ENCODE measurements at regions not wholly inside any gene's neighbourhood (a gene's known extent, or its start where the extent isn't known, plus 50 kb on each side); places are given as distances from the start of the nearest gene placed in this dataset.
"Not testable (repeated sequence)": the region's sequence is repeated elsewhere in the genome, so short reads cannot be mapped to it uniquely, and the experiment has no call there.

DNA sequence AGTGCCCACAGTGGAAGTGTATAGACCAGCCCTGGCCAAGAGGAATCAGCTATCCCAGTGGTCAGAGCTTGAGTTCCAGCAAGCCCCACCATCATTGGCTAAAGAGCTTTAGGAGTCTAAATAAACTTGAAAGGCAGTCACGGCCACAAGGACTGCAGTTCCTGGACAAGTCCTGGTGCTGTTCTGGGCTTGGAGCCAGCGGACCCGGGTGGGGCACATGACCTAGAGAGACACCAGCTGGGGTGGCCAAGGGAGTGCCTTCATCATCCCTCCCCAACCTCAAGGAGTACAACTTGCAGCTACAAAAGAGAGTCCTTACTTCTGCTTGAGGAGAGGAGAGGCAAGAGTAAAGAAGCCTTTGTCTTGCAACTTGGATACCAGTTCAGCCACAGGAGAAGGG lies 439.8 kb upstream of the TMEFF2 start:
- H3K36me3 ChIP-seq (ENCODE audit: insufficient read depth, low read length): no peaks in the 10 kb centered on the region
- no peak overlapping the region for H3K27ac ChIP-seq (ENCODE audit: low read depth, low read length)
- H3K27me3 ChIP-seq (ENCODE audit: insufficient read depth, low read length): no peaks in the 10 kb centered on the region
- 96% methylated on average over 3 of the region's 3 CpGs for WGBS
- no peak overlapping the region for H3K4me3 ChIP-seq (ENCODE audit: low read length)
- no peaks in the 10 kb centered on the region for H3K4me1 ChIP-seq (ENCODE audit: insufficient read depth, low read length)
- H3K9me3 ChIP-seq (ENCODE audit: insufficient read depth, low read depth, low read length): no peaks in the 10 kb centered on the region
- H3K9ac ChIP-seq (ENCODE audit: low read depth, low read length): no peak overlapping the region

GRCh38 chr2:192628017-192628416 lies 433.3 kb upstream of the TMEFF2 start:
- H3K27me3 ChIP-seq (ENCODE audit: insufficient read depth, low read length): no peaks in the 10 kb centered on the region
- no peak overlapping the region for H3K4me3 ChIP-seq (ENCODE audit: low read length)
- no peaks in the 10 kb centered on the region for H3K4me1 ChIP-seq (ENCODE audit: insufficient read depth, low read length)
- H3K9ac ChIP-seq (ENCODE audit: low read depth, low read length): no peak overlapping the region
- no peaks in the 10 kb centered on the region for H3K9me3 ChIP-seq (ENCODE audit: insufficient read depth, low read depth, low read length)
- no peak overlapping the region for H3K27ac ChIP-seq (ENCODE audit: low read depth, low read length)
- no peaks in the 10 kb centered on the region for H3K36me3 ChIP-seq (ENCODE audit: insufficient read depth, low read length)
- whole genome bisulfite sequencing: 86% methylated on average over 2 of the region's 2 CpGs

- no peaks in the 10 kb centered on the region for H3K36me3 ChIP-seq (ENCODE audit: insufficient read depth, low read length)
- H3K4me1 ChIP-seq (ENCODE audit: insufficient read depth, low read length): no peaks in the 10 kb centered on the region
Measured at GRCh38 chr2:192615105-192615504, 420.4 kb upstream of the TMEFF2 start.

GRCh38 chr2:192604295-192604694 lies 409.6 kb upstream of the TMEFF2 start:
- H3K27me3 ChIP-seq (ENCODE audit: insufficient read depth, low read length): no peaks in the 10 kb centered on the region
- H3K9me3 ChIP-seq (ENCODE audit: insufficient read depth, low read depth, low read length): no peaks in the 10 kb centered on the region
- 97% methylated on average over 1 of the region's 1 CpG for WGBS
- H3K4me1 ChIP-seq (ENCODE audit: insufficient read depth, low read length): no peaks in the 10 kb centered on the region
- H3K9ac ChIP-seq (ENCODE audit: low read depth, low read length): no peak overlapping the region
- no peak overlapping the region for H3K27ac ChIP-seq (ENCODE audit: low read depth, low read length)
- H3K36me3 ChIP-seq (ENCODE audit: insufficient read depth, low read length): no peaks in the 10 kb centered on the region
- H3K4me3 ChIP-seq (ENCODE audit: low read length): no peak overlapping the region

More at GRCh38 chr2:192615105-192615504, 420.4 kb upstream of the TMEFF2 start:
- Histone ChIP-seq H3K27ac (ENCODE audit: low read depth, low read length) (no peak overlapping the region), H3K9ac (ENCODE audit: low read depth, low read length) (no peak overlapping the region), H3K4me3 (ENCODE audit: low read length) (no peak overlapping the region), H3K27me3 (ENCODE audit: insufficient read depth, low read length) (no peaks in the 10 kb centered on the region), H3K9me3 (ENCODE audit: insufficient read depth, low read depth, low read length) (no peaks in the 10 kb centered on the region)

GRCh38 chr2:192598649-192599048 lies 403.9 kb upstream of the TMEFF2 start:
- H3K4me1 ChIP-seq (ENCODE audit: insufficient read depth, low read length); H3K36me3 ChIP-seq (ENCODE audit: insufficient read depth, low read length); H3K27ac ChIP-seq (ENCODE audit: low read depth, low read length); H3K9me3 ChIP-seq (ENCODE audit: insufficient read depth, low read depth, low read length); H3K4me3 ChIP-seq (ENCODE audit: low read length); H3K9ac ChIP-seq (ENCODE audit: low read depth, low read length); H3K27me3 ChIP-seq (ENCODE audit: insufficient read depth, low read length): not testable (repeated sequence)
- 92% methylated on average over 3 of the region's 9 CpGs for WGBS

- 95% methylated on average over 6 of the region's 6 CpGs for WGBS
- Histone ChIP-seq H3K27me3 (ENCODE audit: insufficient read depth, low read length) (no peaks in the 10 kb centered on the region), H3K9me3 (ENCODE audit: insufficient read depth, low read depth, low read length) (no peaks in the 10 kb centered on the region), H3K4me3 (ENCODE audit: low read length) (no peak overlapping the region), H3K36me3 (ENCODE audit: insufficient read depth, low read length) (no peaks in the 10 kb centered on the region), H3K4me1 (ENCODE audit: insufficient read depth, low read length) (no peaks in the 10 kb centered on the region), H3K27ac (ENCODE audit: low read depth, low read length) (no peak overlapping the region), H3K9ac (ENCODE audit: low read depth, low read length) (no peak overlapping the region)
Measured at GRCh38 chr2:192593561-192593960, 398.8 kb upstream of the TMEFF2 start.

- no peak overlapping the region for H3K9ac ChIP-seq (ENCODE audit: low read depth, low read length)
- H3K4me3 ChIP-seq (ENCODE audit: low read length): no peak overlapping the region
- no peaks in the 10 kb centered on the region for H3K27me3 ChIP-seq (ENCODE audit: insufficient read depth, low read length)
- no peak overlapping the region for H3K27ac ChIP-seq (ENCODE audit: low read depth, low read length)
- H3K9me3 ChIP-seq (ENCODE audit: insufficient read depth, low read depth, low read length): no peaks in the 10 kb centered on the region
- WGBS: 97% methylated on average over 4 of the region's 4 CpGs
- H3K4me1 ChIP-seq (ENCODE audit: insufficient read depth, low read length): no peaks in the 10 kb centered on the region
- H3K36me3 ChIP-seq (ENCODE audit: insufficient read depth, low read length): no peaks in the 10 kb centered on the region
Measured at GRCh38 chr2:192591617-192592016, 396.9 kb upstream of the TMEFF2 start.

GRCh38 chr2:192585418-192585817 lies 390.7 kb upstream of the TMEFF2 start:
- 94% methylated on average over 2 of the region's 3 CpGs for WGBS
- H3K27ac ChIP-seq (ENCODE audit: low read depth, low read length): no peak overlapping the region
- H3K9me3 ChIP-seq (ENCODE audit: insufficient read depth, low read depth, low read length): no peaks in the 10 kb centered on the region
- no peaks in the 10 kb centered on the region for H3K4me1 ChIP-seq (ENCODE audit: insufficient read depth, low read length)
- no peaks in the 10 kb centered on the region for H3K36me3 ChIP-seq (ENCODE audit: insufficient read depth, low read length)
- H3K4me3 ChIP-seq (ENCODE audit: low read length): no peak overlapping the region
- H3K27me3 ChIP-seq (ENCODE audit: insufficient read depth, low read length): no peaks in the 10 kb centered on the region
- H3K9ac ChIP-seq (ENCODE audit: low read depth, low read length): no peak overlapping the region

DNA sequence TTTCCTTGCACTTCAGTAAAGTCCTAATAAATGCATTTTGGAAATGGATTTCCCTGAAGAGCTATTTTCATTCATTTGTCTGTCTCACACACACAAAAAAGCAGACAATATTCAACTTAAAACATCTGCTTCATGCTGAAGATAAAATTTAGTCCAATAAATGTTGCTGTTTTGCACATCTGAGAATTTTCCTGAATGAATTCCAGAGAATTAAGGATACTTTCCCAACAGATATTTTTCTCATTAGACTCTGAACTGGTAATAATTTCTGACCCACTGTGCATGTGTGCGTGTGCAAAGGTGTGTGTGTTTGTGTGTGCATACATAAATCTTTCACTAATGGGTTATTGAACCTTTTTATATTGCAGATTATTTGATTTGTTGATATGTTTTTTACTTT lies 390.2 kb upstream of the TMEFF2 start:
- no peaks in the 10 kb centered on the region for H3K36me3 ChIP-seq (ENCODE audit: insufficient read depth, low read length)
- H3K4me1 ChIP-seq (ENCODE audit: insufficient read depth, low read length): no peaks in the 10 kb centered on the region
- no peaks in the 10 kb centered on the region for H3K27me3 ChIP-seq (ENCODE audit: insufficient read depth, low read length)
- H3K9ac ChIP-seq (ENCODE audit: low read depth, low read length): no peak overlapping the region
- H3K9me3 ChIP-seq (ENCODE audit: insufficient read depth, low read depth, low read length): no peaks in the 10 kb centered on the region
- WGBS: 100% methylated on average over 1 of the region's 1 CpG
- H3K4me3 ChIP-seq (ENCODE audit: low read length): no peak overlapping the region
- no peak overlapping the region for H3K27ac ChIP-seq (ENCODE audit: low read depth, low read length)

GRCh38 chr2:192579965-192580700 lies 385.4 kb upstream of the TMEFF2 start:
- H3K27ac ChIP-seq (ENCODE audit: low read depth, low read length): no peak overlapping the region
- no peaks in the 10 kb centered on the region for H3K4me1 ChIP-seq (ENCODE audit: insufficient read depth, low read length)
- WGBS: no CpG with 5 or more reads among the region's 2 CpGs
- no peaks in the 10 kb centered on the region for H3K9me3 ChIP-seq (ENCODE audit: insufficient read depth, low read depth, low read length)
- H3K36me3 ChIP-seq (ENCODE audit: insufficient read depth, low read length): no peaks in the 10 kb centered on the region
- no peak overlapping the region for H3K9ac ChIP-seq (ENCODE audit: low read depth, low read length)
- H3K27me3 ChIP-seq (ENCODE audit: insufficient read depth, low read length): no peaks in the 10 kb centered on the region
- H3K4me3 ChIP-seq (ENCODE audit: low read length): no peak overlapping the region

- no peak overlapping the region for H3K27ac ChIP-seq (ENCODE audit: low read depth, low read length)
- no peaks in the 10 kb centered on the region for H3K4me1 ChIP-seq (ENCODE audit: insufficient read depth, low read length)
- no peaks in the 10 kb centered on the region for H3K27me3 ChIP-seq (ENCODE audit: insufficient read depth, low read length)
- WGBS: 87% methylated on average over 2 of the region's 2 CpGs
- H3K4me3 ChIP-seq (ENCODE audit: low read length): no peak overlapping the region
- no peak overlapping the region for H3K9ac ChIP-seq (ENCODE audit: low read depth, low read length)
- no peaks in the 10 kb centered on the region for H3K9me3 ChIP-seq (ENCODE audit: insufficient read depth, low read depth, low read length)
- H3K36me3 ChIP-seq (ENCODE audit: insufficient read depth, low read length): no peaks in the 10 kb centered on the region
Measured at GRCh38 chr2:192578780-192579179, 384.0 kb upstream of the TMEFF2 start.

- no peaks in the 10 kb centered on the region for H3K27me3 ChIP-seq (ENCODE audit: insufficient read depth, low read length)
- no peaks in the 10 kb centered on the region for H3K9me3 ChIP-seq (ENCODE audit: insufficient read depth, low read depth, low read length)
- no peaks in the 10 kb centered on the region for H3K36me3 ChIP-seq (ENCODE audit: insufficient read depth, low read length)
- H3K9ac ChIP-seq (ENCODE audit: low read depth, low read length): no peak overlapping the region
- no peaks in the 10 kb centered on the region for H3K4me1 ChIP-seq (ENCODE audit: insufficient read depth, low read length)
- no peak overlapping the region for H3K27ac ChIP-seq (ENCODE audit: low read depth, low read length)
- H3K4me3 ChIP-seq (ENCODE audit: low read length): no peak overlapping the region
Measured at GRCh38 chr2:192577706-192578105, 383.0 kb upstream of the TMEFF2 start.
